ENCODE measurements at regions not wholly inside any gene's neighbourhood (a gene's known extent, or its start where the extent isn't known, plus 50 kb on each side); places are given as distances from the start of the nearest gene placed in this dataset.
A peak's percentile ranks its signal among the peaks of the same experiment; 100 is the strongest.
"Not testable (repeated sequence)": the region's sequence is repeated elsewhere in the genome, so short reads cannot be mapped to it uniquely, and the experiment has no call there.

- H3K9me3 Mint-ChIP-seq, result no peaks in the 10 kb centered on the region
- H3K27ac Mint-ChIP-seq, result no peak overlapping the region
Measured at GRCh38 chr2:11074246-11074820, 80.9 kb upstream of the SLC66A3 start.

GRCh38 chr2:11075221-11075620 lies 80.0 kb upstream of the SLC66A3 start:
- Mint-ChIP-seq H3K9me3 (no peaks in the 10 kb centered on the region), H3K4me1 (peaks cover 0 to 8% (median 0%) of the 10 kb centered on the region in 3 donors), H3K36me3 (no peaks in the 10 kb centered on the region), H3K27me3 (peaks cover 11% of the 10 kb centered on the region), H3K4me3 (no peak overlapping the region), H3K27ac (no peak overlapping the region)

More at GRCh38 chr2:11074246-11074820, 80.9 kb upstream of the SLC66A3 start:
- H3K4me1 Mint-ChIP-seq, result peaks cover 0 to 8% (median 0%) of the 10 kb centered on the region in 3 donors
- H3K27me3 Mint-ChIP-seq, result peaks cover 11% of the 10 kb centered on the region
- H3K4me3 Mint-ChIP-seq, result no peak overlapping the region
- no peaks in the 10 kb centered on the region for H3K36me3 Mint-ChIP-seq

- Mint-ChIP-seq H3K36me3 (no peaks in the 10 kb centered on the region), H3K27me3 (peaks cover 9% of the 10 kb centered on the region), H3K4me3 (no peak overlapping the region), H3K9me3 (no peaks in the 10 kb centered on the region), H3K27ac (no peak overlapping the region), H3K4me1 (peaks cover 0 to 2% (median 0%) of the 10 kb centered on the region in 3 donors)
Measured at GRCh38 chr2:11077411-11077810, 77.9 kb upstream of the SLC66A3 start.

DNA sequence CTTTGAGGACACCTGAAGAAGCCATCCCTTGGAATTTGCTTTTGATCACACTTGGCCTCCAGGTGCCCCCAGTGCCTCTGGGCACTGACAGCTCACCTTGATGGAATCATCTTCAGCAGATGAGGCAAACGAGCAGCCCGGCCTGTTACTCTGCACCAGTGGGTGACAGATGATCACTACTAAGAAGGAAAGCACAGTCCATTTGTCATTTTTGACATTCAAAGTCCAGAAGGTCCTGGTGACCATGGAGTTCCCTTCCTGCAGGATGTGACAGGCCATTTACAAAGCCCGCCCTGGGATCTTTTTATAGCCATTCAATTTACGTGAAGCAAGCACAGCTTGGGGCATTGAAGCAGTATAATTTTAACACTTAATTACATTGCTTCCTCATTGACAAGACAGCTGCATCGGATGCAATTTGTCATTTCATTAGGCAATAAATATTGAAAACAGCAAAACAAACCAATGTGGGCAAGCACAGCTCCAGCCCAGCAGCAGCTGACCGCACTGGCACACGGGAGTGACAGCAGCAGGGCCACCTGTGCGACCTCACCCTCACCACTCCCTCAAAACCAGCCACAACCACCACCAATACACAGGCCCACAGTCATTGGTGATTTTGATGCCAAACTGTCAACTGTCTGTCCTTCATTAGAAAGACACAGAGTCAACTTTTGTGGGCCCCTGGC lies 76.0 kb upstream of the SLC66A3 start:
- H3K27ac Mint-ChIP-seq, result no peak overlapping the region
- peaks cover 0 to 2% (median 0%) of the 10 kb centered on the region in 3 donors for H3K4me1 Mint-ChIP-seq
- H3K9me3 Mint-ChIP-seq, result peaks cover 0 to 4% (median 2%) of the 10 kb centered on the region in 3 donors
- H3K4me3 Mint-ChIP-seq, result no peak overlapping the region
- H3K27me3 Mint-ChIP-seq, result peaks cover 10% of the 10 kb centered on the region
- no peaks in the 10 kb centered on the region for H3K36me3 Mint-ChIP-seq

- H3K9me3 Mint-ChIP-seq, result peaks cover 0 to 4% (median 2%) of the 10 kb centered on the region in 3 donors
- H3K4me3 Mint-ChIP-seq, result no peak overlapping the region
- peaks cover 0 to 2% (median 0%) of the 10 kb centered on the region in 3 donors for H3K4me1 Mint-ChIP-seq
- H3K27ac Mint-ChIP-seq, result peak overlapping the region in 1 of 3 donors; percentile 81
- H3K27me3 Mint-ChIP-seq, result peaks cover 10% of the 10 kb centered on the region
- no peaks in the 10 kb centered on the region for H3K36me3 Mint-ChIP-seq
Measured at GRCh38 chr2:11080253-11081115, 74.8 kb upstream of the SLC66A3 start.

GRCh38 chr2:11082880-11083279 lies 72.4 kb upstream of the SLC66A3 start:
- Mint-ChIP-seq H3K4me1 (no peaks in the 10 kb centered on the region), H3K36me3 (no peaks in the 10 kb centered on the region), H3K9me3 (peaks cover 0 to 4% (median 2%) of the 10 kb centered on the region in 3 donors), H3K27ac (peak overlapping the region in 1 of 3 donors; percentile 31), H3K4me3 (no peak overlapping the region), H3K27me3 (peaks cover 4% of the 10 kb centered on the region)

DNA sequence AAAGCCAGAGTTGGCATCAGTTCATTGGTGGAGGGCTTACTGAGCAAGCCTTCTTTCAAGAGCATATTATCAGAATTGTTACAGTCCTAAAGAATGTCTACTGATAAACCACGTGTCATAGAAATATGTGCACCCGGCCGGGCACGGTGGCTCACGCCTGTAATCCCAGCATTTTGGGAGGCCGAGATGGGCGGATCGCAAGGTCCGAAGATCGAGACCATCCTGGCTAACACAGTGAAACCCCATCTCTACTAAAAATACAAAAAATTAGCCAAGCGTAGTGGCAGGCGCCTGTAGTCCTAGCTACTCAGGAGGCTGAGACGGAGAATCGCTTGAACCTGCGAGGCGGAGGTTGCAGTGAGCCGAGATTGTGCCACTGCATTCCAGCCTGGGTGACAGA lies 66.4 kb upstream of the SLC66A3 start:
- H3K36me3 Mint-ChIP-seq, H3K4me3 Mint-ChIP-seq, H3K27ac Mint-ChIP-seq, H3K27me3 Mint-ChIP-seq, H3K9me3 Mint-ChIP-seq, H3K4me1 Mint-ChIP-seq: not testable (repeated sequence)

DNA sequence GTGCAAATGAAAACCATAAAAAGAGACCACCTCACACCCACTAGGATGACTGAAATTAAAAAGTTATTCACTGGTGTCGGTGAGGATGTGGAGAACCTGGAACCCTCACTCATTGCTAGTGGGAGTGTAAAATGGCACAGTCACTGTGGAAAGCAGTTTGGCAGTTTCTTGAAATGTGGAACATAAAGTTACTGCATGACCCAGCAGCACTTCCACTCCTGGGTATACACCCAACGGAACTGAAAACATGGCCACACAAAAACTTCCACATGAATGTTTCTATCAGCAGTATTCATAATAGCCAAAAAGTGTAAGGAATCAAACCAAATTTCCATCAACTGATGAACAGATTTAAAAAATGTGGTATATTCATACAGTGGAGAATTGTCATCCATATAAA lies 65.1 kb upstream of the SLC66A3 start:
- H3K4me3 Mint-ChIP-seq, result no peak overlapping the region
- H3K36me3 Mint-ChIP-seq, result no peaks in the 10 kb centered on the region
- no peaks in the 10 kb centered on the region for H3K27me3 Mint-ChIP-seq
- H3K27ac Mint-ChIP-seq, result no peak overlapping the region
- no peaks in the 10 kb centered on the region for H3K9me3 Mint-ChIP-seq
- H3K4me1 Mint-ChIP-seq, result no peaks in the 10 kb centered on the region

GRCh38 chr2:11092701-11093335 lies 62.4 kb upstream of the SLC66A3 start:
- no peaks in the 10 kb centered on the region for H3K9me3 Mint-ChIP-seq
- H3K36me3 Mint-ChIP-seq, result no peaks in the 10 kb centered on the region
- peaks cover 4% of the 10 kb centered on the region for H3K27me3 Mint-ChIP-seq
- H3K4me3 Mint-ChIP-seq, result no peak overlapping the region
- H3K27ac Mint-ChIP-seq, result peak overlapping the region in 1 of 3 donors; percentile 27
- peaks cover 0 to 1% (median 0%) of the 10 kb centered on the region in 3 donors for H3K4me1 Mint-ChIP-seq

GRCh38 chr2:11093467-11093866 lies 61.8 kb upstream of the SLC66A3 start:
- Mint-ChIP-seq H3K27me3 (peaks cover 4% of the 10 kb centered on the region), H3K4me1 (peaks cover 0 to 1% (median 0%) of the 10 kb centered on the region in 3 donors), H3K9me3 (no peaks in the 10 kb centered on the region), H3K27ac (no peak overlapping the region), H3K36me3 (no peaks in the 10 kb centered on the region), H3K4me3 (no peak overlapping the region)

- H3K4me1 Mint-ChIP-seq, result peaks cover 0 to 1% (median 0%) of the 10 kb centered on the region in 3 donors
- H3K36me3 Mint-ChIP-seq, result no peaks in the 10 kb centered on the region
- H3K27ac Mint-ChIP-seq, result no peak overlapping the region
- H3K9me3 Mint-ChIP-seq, result no peaks in the 10 kb centered on the region
- no peak overlapping the region for H3K4me3 Mint-ChIP-seq
- H3K27me3 Mint-ChIP-seq, result peaks cover 4% of the 10 kb centered on the region
Measured at GRCh38 chr2:11094021-11094810, 61.1 kb upstream of the SLC66A3 start.

DNA sequence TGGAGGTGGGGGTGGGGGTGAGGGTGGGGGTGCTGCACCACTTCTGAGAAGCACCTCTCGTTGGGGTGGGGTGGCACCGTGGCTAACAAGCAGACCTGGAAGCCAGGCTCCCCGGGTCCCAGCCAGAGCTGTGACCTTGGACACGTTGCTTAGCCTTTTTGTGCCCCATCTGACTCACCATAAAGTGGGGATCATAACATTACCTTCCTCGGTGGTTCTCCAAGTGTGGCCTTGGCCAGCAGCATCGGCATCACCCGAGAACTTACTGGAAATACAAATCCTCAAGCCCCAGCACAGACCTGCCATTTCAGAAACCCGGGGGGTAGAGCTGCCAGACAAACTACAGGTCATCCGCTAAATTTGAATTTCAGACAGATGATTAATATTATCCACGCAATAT lies 58.7 kb upstream of the SLC66A3 start:
- H3K27ac Mint-ChIP-seq, result no peak overlapping the region
- H3K9me3 Mint-ChIP-seq, result no peaks in the 10 kb centered on the region
- peaks cover 10% of the 10 kb centered on the region for H3K27me3 Mint-ChIP-seq
- H3K36me3 Mint-ChIP-seq, result no peaks in the 10 kb centered on the region
- no peak overlapping the region for H3K4me3 Mint-ChIP-seq
- H3K4me1 Mint-ChIP-seq, result peaks cover 0 to 1% (median 0%) of the 10 kb centered on the region in 3 donors

DNA sequence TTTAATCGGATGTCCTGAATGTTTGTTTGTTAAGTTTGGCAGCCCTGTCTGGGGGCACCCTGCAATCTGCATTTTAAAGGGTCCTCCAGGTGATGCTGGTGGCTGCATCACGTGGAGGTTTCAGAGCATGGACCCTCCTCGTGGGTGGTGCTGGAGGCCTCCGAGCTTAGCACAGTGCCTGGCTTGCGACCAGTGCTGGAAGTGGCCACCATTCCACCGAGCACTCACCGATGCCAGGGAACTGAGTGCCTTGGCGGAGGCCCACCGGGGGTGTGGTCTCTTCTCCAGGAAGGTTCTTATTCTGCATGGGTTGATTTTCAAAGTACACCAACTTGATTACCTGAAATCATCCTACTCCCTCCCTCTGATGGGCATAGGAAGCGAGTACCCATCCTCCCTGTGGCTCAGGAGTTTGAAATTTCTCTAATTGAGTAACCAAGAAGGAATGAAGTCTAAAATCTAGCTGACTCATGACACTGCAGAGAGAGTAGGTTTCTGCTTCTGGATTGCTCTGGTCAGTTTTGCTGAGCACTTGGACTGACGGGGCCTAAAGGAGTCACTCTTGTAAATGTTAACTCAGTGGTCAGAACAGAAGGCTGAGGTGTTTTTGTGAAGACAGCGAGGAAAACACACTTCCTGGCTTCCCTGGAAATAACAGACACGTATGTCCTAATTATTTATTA lies 58.1 kb upstream of the SLC66A3 start:
- Mint-ChIP-seq H3K27ac (no peak overlapping the region), H3K4me3 (no peak overlapping the region), H3K9me3 (no peaks in the 10 kb centered on the region), H3K36me3 (no peaks in the 10 kb centered on the region), H3K4me1 (peaks cover 0 to 1% (median 0%) of the 10 kb centered on the region in 3 donors), H3K27me3 (peaks cover 10% of the 10 kb centered on the region)

All from IgD-negative memory B cell (primary cell).